H9 (cell line): ENCODE measurements at regions not wholly inside any gene's neighbourhood (a gene's known extent, or its start where the extent isn't known, plus 50 kb on each side); places are given as distances from the start of the nearest gene placed in this dataset.

ENCODE experiments used
- DNase-seq: peaks from one replicate; pipeline ENCODE4 v3.0.0-alpha.2; 2017
- H2AFZ ChIP-seq: one replicate; pipeline ENCODE4 v1.6.1; 2013; ENCODE audit warnings: mild to moderate bottlenecking, low read length, control low read depth, moderate library complexity
- H2AK5ac ChIP-seq: 2 replicates; pipeline ENCODE4 v1.6.1; 2013; ENCODE audit warnings: low read length, control low read depth, mixed read lengths; ENCODE audit not compliant: insufficient read length
- H2BK120ac ChIP-seq: one replicate; pipeline ENCODE4 v1.6.1; 2013; ENCODE audit warnings: low read depth, mild to moderate bottlenecking, low read length, control low read depth, inconsistent platforms; ENCODE audit not compliant: poor library complexity, severe bottlenecking
- H2BK12ac ChIP-seq: 2 replicates; pipeline ENCODE4 v1.6.1; 2013; ENCODE audit warnings: low read length, control low read depth, mixed read lengths, low read depth; ENCODE audit not compliant: insufficient read length
- H2BK15ac ChIP-seq: 2 replicates; pipeline ENCODE4 v1.6.1; 2013; ENCODE audit warnings: low read depth, low read length, control low read depth
- H2BK20ac ChIP-seq: one replicate; pipeline ENCODE4 v1.6.1; 2013; ENCODE audit warnings: low read depth, mild to moderate bottlenecking, low read length, control low read depth, inconsistent platforms; ENCODE audit not compliant: poor library complexity, severe bottlenecking
- H2BK5ac ChIP-seq: 2 replicates; pipeline ENCODE4 v1.6.1; 2013; ENCODE audit warnings: low read length, control low read depth, mixed read lengths; ENCODE audit not compliant: insufficient read length
- H3K14ac ChIP-seq: 2 replicates; pipeline ENCODE4 v1.6.1; 2013; ENCODE audit warnings: low read length, control low read depth; ENCODE audit not compliant: insufficient read depth
- H3K18ac ChIP-seq: 2 replicates; pipeline ENCODE4 v1.6.1; 2013; ENCODE audit warnings: low read depth, mild to moderate bottlenecking, mixed read lengths, low read length, control low read depth; ENCODE audit not compliant: insufficient read length
- H3K23ac ChIP-seq: 2 replicates; pipeline ENCODE4 v1.6.1; 2013; ENCODE audit warnings: low read length, control low read depth, mixed read lengths, low read depth; ENCODE audit not compliant: insufficient read length
- H3K23me2 ChIP-seq: 2 replicates; pipeline ENCODE4 v1.6.1; 2013; ENCODE audit warnings: low read depth, mild to moderate bottlenecking, mixed read lengths, low read length, control low read depth; ENCODE audit not compliant: insufficient read length, poor library complexity, severe bottlenecking
- H3K27ac ChIP-seq: 2 replicates; pipeline ENCODE4 v1.5.1; 2013; ENCODE audit warnings: low read length, control low read depth, mixed read lengths, low read depth; ENCODE audit not compliant: insufficient read length
- H3K27me3 ChIP-seq: 2 replicates; pipeline ENCODE4 v1.6.1; 2013; ENCODE audit warnings: low read length, control low read depth, inconsistent platforms; ENCODE audit not compliant: insufficient read depth
- H3K4ac ChIP-seq: 2 replicates; pipeline ENCODE4 v1.6.1; 2013; ENCODE audit warnings: low read depth, mild to moderate bottlenecking, control low read depth, inconsistent platforms, low read length, moderate library complexity
- H3K4me1 ChIP-seq: 2 replicates; pipeline ENCODE4 v1.6.1; 2013; ENCODE audit warnings: low read length, control low read depth, inconsistent platforms; ENCODE audit not compliant: insufficient read depth
- H3K4me2 ChIP-seq: 2 replicates; pipeline ENCODE4 v1.6.1; 2013; ENCODE audit warnings: low read length, control low read depth, mixed read lengths; ENCODE audit not compliant: insufficient read length, insufficient read depth
- H3K56ac ChIP-seq: 2 replicates; pipeline ENCODE4 v1.6.1; 2013; ENCODE audit warnings: low read depth, mild to moderate bottlenecking, mixed read lengths, low read length, control low read depth; ENCODE audit not compliant: insufficient read length
- H3K79me1 ChIP-seq: 2 replicates; pipeline ENCODE4 v1.6.1; 2013; ENCODE audit warnings: low read depth, mild to moderate bottlenecking, moderate library complexity, low read length, control low read depth, inconsistent platforms; ENCODE audit not compliant: insufficient read depth, poor library complexity, severe bottlenecking
- H3K79me2 ChIP-seq: 2 replicates; pipeline ENCODE4 v1.6.1; 2013; ENCODE audit warnings: low read length, control low read depth, inconsistent platforms; ENCODE audit not compliant: insufficient read depth
- H3K9ac ChIP-seq: 2 replicates; pipeline ENCODE4 v1.6.1; 2013; ENCODE audit warnings: low read length, control low read depth, mixed read lengths; ENCODE audit not compliant: insufficient read length; ENCODE audit errors: extremely low read depth
- H3K9me3 ChIP-seq: one replicate; pipeline ENCODE4 v1.6.1; 2013; ENCODE audit warnings: low read depth, low read length, inconsistent platforms; ENCODE audit not compliant: control insufficient read depth
- H3T11ph ChIP-seq: one replicate; pipeline ENCODE4 v1.6.1; 2013; ENCODE audit warnings: mild to moderate bottlenecking, low read length, control low read depth, inconsistent platforms
- H4K20me1 ChIP-seq: one replicate; pipeline ENCODE4 v1.6.1; 2013; ENCODE audit not compliant: control insufficient read depth, insufficient read length, insufficient read depth
- H4K5ac ChIP-seq: 2 replicates; pipeline ENCODE4 v1.6.1; 2013; ENCODE audit warnings: low read depth, mild to moderate bottlenecking, mixed read lengths, low read length, control low read depth; ENCODE audit not compliant: insufficient read length
- H4K8ac ChIP-seq: replicated peaks from 2 replicates; pipeline ENCODE4 v1.6.1; 2013; ENCODE audit warnings: low read length, control low read depth, mixed read lengths, low read depth; ENCODE audit not compliant: insufficient read length
- H4K91ac ChIP-seq: 2 replicates; pipeline ENCODE4 v1.6.1; 2013; ENCODE audit warnings: low read depth, mild to moderate bottlenecking, moderate library complexity, mixed read lengths, low read length, control low read depth; ENCODE audit not compliant: insufficient read length
- H3K27ac Mint-ChIP-seq, 3 experiments: 2 replicates in 2 of 3; 3 replicates in 1 of 3; pipeline ENCODE4 v1.8.0; 2020 to 2021; ENCODE audit warnings: mixed read lengths in 3 of 3, mild to moderate bottlenecking in 1 of 3, moderate library complexity in 1 of 3
- H3K27me3 Mint-ChIP-seq: 2 replicates; pipeline ENCODE4 v1.8.0; 2021; ENCODE audit warnings: low read depth, mild to moderate bottlenecking, moderate library complexity, mixed read lengths
- H3K36me3 Mint-ChIP-seq, 3 experiments: 2 replicates in 2 of 3; 3 replicates in 1 of 3; pipeline ENCODE4 v1.8.0; 2020 to 2021; ENCODE audit warnings: low read depth in 3 of 3, mixed read lengths in 3 of 3; ENCODE audit not compliant: insufficient read depth in 1 of 3
- H3K4me1 Mint-ChIP-seq, 2 experiments: 2 replicates each; pipeline ENCODE4 v1.8.0; 2020; ENCODE audit warnings: mixed read lengths in 2 of 2
- H3K4me3 Mint-ChIP-seq, 2 experiments: 2 replicates in 1 of 2; 3 replicates in 1 of 2; pipeline ENCODE4 v1.8.0; 2020 to 2021; ENCODE audit warnings: mild to moderate bottlenecking in 2 of 2, mixed read lengths in 2 of 2, moderate library complexity in 1 of 2
- H3K9me3 Mint-ChIP-seq, 2 experiments: 2 replicates in 1 of 2; 3 replicates in 1 of 2; pipeline ENCODE4 v1.8.0; 2020; ENCODE audit warnings: mild to moderate bottlenecking in 2 of 2, mixed read lengths in 2 of 2, moderate library complexity in 1 of 2
- WGBS: extraction: QIAGEN DNeasy Blood & Tissue Kit; methylation state at CpG from one replicate; pipeline ENCODE4 v1.1.7; 2013; ENCODE audit warnings: missing lambda C conversion rate, low lambda C conversion rate, mixed read lengths; ENCODE audit not compliant: insufficient read length; ENCODE audit errors: extremely low coverage; 5-methylcytosine and 5-hydroxymethylcytosine counted together
- TF ChIP-seq, protein P1 (sequence below): fragments of 200-600 bp; sonication (generic); conservative IDR thresholded peaks from 3 replicates; pipeline ENCODE4 v1.8.0; 2021; ENCODE audit warnings: antibody characterized with exemption, mild to moderate bottlenecking

DNA sequence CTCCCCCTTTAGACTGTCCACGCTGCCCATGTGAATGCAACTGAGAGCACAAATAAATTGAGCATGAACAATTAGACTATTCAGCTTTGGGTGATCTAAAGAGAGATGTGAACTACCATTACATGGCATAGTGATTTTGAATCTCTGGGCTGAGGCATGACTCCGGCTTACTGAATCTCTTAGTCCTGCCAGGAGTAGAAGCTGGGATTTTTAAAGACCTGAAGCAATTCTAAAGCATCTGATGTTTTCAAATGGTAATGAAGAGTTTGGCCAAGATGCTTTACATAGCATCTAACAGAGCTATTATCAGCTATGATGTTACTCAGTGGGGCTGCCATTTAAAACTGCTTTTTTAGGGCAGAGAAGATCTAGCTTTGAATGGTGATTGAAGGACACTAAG, 1059.1 kb downstream of the SORCS3 start:
- no peak overlapping the region for H3K27ac Mint-ChIP-seq
- no CpG with 5 or more reads among the region's 2 CpGs for WGBS

More for the DNA sequence above, 1059.1 kb downstream of the SORCS3 start:
- Histone ChIP-seq H3K9ac (no peak overlapping the region), H3T11ph (no peak overlapping the region), H3K18ac (no peak overlapping the region), H3K79me1 (no peaks in the 10 kb centered on the region), H2BK15ac (no peak overlapping the region), H3K23ac (no peak overlapping the region), H3K14ac (no peak overlapping the region), H2AK5ac (no peak overlapping the region), H2AFZ (no peak overlapping the region), H2BK12ac (no peak overlapping the region), H3K4ac (no peak overlapping the region), H3K23me2 (no peaks in the 10 kb centered on the region), H2BK120ac (no peak overlapping the region), H2BK5ac (no peak overlapping the region), H3K56ac (no peak overlapping the region), H4K8ac (no peak overlapping the region), H3K4me2 (no peak overlapping the region), H3K27me3 (peaks cover 4% of the 10 kb centered on the region; the same call in 1 of the 2 replicates), H3K79me2 (no peaks in the 10 kb centered on the region), H4K20me1 (no peaks in the 10 kb centered on the region), H2BK20ac (no peak overlapping the region), H4K5ac (no peak overlapping the region), H3K4me1 (peaks cover 3% of the 10 kb centered on the region; the same call in 1 of the 2 replicates), H3K27ac (no peak overlapping the region), H4K91ac (no peak overlapping the region), H3K9me3 (no peaks in the 10 kb centered on the region)
- no peak for DNase-seq
- H3K4me1 Mint-ChIP-seq, result peaks cover 21 to 23% of the 10 kb centered on the region in 2 experiments
- peaks cover 56% of the 10 kb centered on the region for H3K27me3 Mint-ChIP-seq
- no peaks in the 10 kb centered on the region; a peak in 1 of 5 replicates for H3K9me3 Mint-ChIP-seq
- TF ChIP-seq, protein P1, sequence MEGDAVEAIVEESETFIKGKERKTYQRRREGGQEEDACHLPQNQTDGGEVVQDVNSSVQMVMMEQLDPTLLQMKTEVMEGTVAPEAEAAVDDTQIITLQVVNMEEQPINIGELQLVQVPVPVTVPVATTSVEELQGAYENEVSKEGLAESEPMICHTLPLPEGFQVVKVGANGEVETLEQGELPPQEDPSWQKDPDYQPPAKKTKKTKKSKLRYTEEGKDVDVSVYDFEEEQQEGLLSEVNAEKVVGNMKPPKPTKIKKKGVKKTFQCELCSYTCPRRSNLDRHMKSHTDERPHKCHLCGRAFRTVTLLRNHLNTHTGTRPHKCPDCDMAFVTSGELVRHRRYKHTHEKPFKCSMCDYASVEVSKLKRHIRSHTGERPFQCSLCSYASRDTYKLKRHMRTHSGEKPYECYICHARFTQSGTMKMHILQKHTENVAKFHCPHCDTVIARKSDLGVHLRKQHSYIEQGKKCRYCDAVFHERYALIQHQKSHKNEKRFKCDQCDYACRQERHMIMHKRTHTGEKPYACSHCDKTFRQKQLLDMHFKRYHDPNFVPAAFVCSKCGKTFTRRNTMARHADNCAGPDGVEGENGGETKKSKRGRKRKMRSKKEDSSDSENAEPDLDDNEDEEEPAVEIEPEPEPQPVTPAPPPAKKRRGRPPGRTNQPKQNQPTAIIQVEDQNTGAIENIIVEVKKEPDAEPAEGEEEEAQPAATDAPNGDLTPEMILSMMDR, result no peak
- H3K4me3 Mint-ChIP-seq, result no peak overlapping the region
- H3K36me3 Mint-ChIP-seq, result no peaks in the 10 kb centered on the region
